ENCODE measurements at regions not wholly inside any gene's neighbourhood (a gene's known extent, or its start where the extent isn't known, plus 50 kb on each side); places are given as distances from the start of the nearest gene placed in this dataset.

DNA sequence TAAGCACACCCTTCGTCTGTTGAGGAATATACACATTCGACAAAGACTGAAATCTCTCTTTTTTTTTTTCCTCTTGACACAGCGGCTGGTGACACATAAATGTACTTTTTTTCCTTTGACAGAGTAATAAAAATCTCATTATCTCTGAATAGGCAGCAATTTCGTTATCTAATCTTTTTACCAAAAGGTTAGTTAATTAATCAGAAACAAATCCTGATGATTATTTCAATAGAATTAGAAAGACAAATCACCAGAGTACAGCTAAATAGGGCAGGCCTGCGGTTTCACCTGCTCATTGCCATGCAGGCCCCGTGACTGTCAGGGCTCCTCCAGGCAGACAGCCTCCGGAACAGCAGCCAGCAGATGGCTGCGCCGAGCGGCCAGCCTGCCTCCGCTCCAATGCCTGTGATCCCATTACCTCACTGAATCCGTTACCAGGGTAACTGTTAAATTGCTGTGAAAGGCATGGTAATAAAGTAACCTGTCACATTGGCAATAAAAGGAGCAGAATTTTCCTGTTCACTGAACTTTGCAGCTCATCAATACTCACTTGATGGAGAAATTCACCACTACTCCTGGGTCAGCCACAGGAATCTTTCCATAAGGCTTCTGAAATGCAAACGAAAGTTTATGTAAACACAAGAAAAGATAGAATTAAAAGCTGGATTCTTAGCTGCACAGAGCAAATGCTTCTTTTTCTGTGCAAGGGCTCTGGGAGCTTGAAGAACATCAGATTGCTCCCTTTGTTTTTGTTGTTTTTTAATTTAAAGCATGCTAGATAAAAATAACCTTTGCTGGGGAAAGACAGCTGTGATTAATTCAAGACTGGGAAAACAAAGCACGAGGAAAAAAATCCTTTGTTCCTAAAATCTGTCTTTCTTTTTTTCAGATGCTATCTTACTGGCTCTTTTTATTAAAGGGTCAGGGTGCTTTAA lies 666.4 kb upstream of the ZNF608 start:
- H3K4me3 ChIP-seq (replicated peaks; ENCODE audit: low read depth, low read length): peak overlapping the region; percentile 32
- TF ChIP-seq, protein P1, sequence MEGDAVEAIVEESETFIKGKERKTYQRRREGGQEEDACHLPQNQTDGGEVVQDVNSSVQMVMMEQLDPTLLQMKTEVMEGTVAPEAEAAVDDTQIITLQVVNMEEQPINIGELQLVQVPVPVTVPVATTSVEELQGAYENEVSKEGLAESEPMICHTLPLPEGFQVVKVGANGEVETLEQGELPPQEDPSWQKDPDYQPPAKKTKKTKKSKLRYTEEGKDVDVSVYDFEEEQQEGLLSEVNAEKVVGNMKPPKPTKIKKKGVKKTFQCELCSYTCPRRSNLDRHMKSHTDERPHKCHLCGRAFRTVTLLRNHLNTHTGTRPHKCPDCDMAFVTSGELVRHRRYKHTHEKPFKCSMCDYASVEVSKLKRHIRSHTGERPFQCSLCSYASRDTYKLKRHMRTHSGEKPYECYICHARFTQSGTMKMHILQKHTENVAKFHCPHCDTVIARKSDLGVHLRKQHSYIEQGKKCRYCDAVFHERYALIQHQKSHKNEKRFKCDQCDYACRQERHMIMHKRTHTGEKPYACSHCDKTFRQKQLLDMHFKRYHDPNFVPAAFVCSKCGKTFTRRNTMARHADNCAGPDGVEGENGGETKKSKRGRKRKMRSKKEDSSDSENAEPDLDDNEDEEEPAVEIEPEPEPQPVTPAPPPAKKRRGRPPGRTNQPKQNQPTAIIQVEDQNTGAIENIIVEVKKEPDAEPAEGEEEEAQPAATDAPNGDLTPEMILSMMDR (IDR thresholded peaks at IDR 0.05; ENCODE audit: low read length, missing control alignments): peak; percentile 65
- DNase-seq (ENCODE audit: low read depth): peak; percentile 85

- no peak for DNase-seq (ENCODE audit: low read depth)
- TF ChIP-seq, protein P1 (IDR thresholded peaks at IDR 0.05; ENCODE audit: low read length, missing control alignments): no peak
- no peak overlapping the region for H3K4me3 ChIP-seq (replicated peaks; ENCODE audit: low read depth, low read length)
These were observed 667.2 kb upstream of the ZNF608 start for GRCh38 chr5:125413496-125414274.

- H3K4me3 ChIP-seq (replicated peaks; ENCODE audit: low read depth, low read length): no peak overlapping the region
- TF ChIP-seq, protein P1 (IDR thresholded peaks at IDR 0.05; ENCODE audit: low read length, missing control alignments): no peak
- no peak for DNase-seq (ENCODE audit: low read depth)
These were observed 668.7 kb upstream of the ZNF608 start for GRCh38 chr5:125415126-125415525.

DNA sequence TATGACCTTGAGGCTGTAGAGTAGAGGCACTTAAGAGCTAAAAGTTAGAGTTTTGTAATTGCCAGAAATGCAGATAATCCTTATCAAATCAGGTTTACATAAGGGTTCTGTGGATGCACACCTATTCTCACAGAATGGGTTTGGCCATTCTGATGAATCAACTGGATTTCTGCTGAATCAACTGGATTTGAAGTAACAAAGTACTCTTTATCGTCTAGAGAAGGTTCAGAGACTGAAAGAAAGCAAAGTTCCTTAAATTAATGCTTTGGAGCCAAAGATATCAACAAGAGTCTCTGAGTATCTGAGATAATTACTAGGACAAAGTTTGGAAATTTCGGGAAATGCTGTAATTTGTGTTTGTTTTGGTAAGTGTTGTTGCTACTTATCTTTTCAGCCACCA lies 669.6 kb upstream of the ZNF608 start:
- TF ChIP-seq, protein P1 (IDR thresholded peaks at IDR 0.05; ENCODE audit: low read length, missing control alignments): no peak
- no peak overlapping the region for H3K4me3 ChIP-seq (replicated peaks; ENCODE audit: low read depth, low read length)
- DNase-seq (ENCODE audit: low read depth): no peak

GRCh38 chr5:125421006-125421405 lies 674.6 kb upstream of the ZNF608 start:
- TF ChIP-seq, protein P1 (IDR thresholded peaks at IDR 0.05; ENCODE audit: low read length, missing control alignments): no peak
- no peak for DNase-seq (ENCODE audit: low read depth)
- no peak overlapping the region for H3K4me3 ChIP-seq (replicated peaks; ENCODE audit: low read depth, low read length)

GRCh38 chr5:125422342-125422741 lies 675.9 kb upstream of the ZNF608 start:
- TF ChIP-seq, protein P1 (IDR thresholded peaks at IDR 0.05; ENCODE audit: low read length, missing control alignments): no peak
- no peak for DNase-seq (ENCODE audit: low read depth)
- H3K4me3 ChIP-seq (replicated peaks; ENCODE audit: low read depth, low read length): no peak overlapping the region
